NCI-H2196 (cell line): ENCODE measurements at regions not wholly inside any gene's neighbourhood (a gene's known extent, or its start where the extent isn't known, plus 50 kb on each side); places are given as distances from the start of the nearest gene placed in this dataset.
A peak's percentile ranks its signal among the peaks of the same experiment; 100 is the strongest.

ENCODE experiments used
- DNase-seq: peaks from one replicate; lab custom pipeline; 2025; ENCODE audit not compliant: unreplicated experiment; lab: John Stamatoyannopoulos, UW

DNA sequence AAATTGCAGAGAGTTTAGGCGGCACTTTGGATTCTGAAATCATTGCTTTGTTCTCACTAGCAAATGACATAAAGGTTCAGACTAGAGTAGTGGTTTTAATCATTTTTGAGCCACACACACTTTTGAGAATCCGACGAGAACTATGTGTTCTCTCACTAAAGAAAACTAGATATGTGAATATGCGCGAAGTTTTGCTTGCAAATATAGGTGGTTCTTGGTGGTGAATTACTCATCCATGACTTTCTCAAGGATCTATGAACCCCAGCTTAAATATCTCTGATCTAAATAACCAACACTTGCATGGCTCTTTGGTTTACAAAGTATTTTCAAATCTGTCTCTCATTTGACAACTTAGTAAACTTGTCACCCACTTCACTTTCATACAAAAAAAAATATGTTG lies 54.8 kb downstream of the NOG start:
- DNase-seq: no peak

DNA sequence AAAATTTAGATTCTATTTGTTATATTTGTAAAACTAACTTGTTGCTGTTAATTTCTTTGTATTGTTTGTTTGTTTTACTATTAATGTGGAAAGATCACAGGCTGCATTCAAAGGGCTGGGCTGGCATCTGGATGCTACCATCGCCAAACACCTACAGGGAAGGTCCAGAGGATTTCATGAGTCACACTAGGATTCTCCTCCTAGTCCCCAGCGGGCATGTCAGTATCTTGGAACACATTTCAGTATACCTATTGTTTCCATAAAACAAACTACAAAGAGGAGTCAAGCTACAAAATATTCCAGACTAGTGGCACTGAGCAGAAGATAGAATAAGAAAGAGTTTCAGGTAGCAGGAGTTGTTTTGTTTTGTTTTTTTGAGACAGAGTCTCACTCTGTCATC lies 55.3 kb downstream of the NOG start:
- DNase-seq: no peak

DNA sequence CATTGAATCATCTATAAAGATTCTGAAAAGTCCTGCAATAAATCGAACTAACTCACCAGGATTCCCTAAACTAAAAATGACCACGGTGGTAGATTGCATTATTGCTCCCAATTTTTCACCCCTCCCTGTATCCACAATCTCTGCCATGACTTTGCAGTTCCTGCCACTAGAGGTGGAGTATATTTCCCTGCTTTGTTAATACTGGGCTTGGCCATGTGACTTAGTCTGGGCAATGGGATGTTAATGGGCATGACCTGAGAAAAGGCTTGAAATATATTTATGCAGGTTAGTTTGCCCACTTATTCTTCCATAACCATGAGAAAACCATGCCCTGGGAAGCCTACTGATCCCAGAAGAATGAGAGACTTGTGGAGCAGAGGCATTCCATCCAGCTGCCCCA lies 59.1 kb downstream of the NOG start:
- no peak for DNase-seq

DNA sequence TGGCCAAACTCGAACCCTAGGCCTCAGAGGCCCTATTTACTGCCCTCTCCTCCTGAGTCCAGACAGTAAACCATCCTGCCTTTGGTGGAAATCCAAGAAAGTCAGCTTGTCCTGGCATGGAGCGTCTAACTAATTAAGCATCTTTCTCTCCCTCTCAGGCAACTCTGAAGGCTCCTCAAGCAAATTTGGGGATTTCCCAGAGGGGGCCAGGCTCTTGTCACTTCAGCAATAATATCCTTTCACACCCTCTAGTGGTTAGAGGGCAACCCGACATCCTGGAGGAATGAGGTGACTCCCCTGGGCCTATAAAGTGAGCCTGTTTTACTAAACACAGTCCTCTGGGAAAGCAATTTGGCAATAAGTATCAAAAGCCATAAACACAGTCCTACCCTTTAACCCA lies 60.4 kb downstream of the NOG start:
- no peak for DNase-seq

DNA sequence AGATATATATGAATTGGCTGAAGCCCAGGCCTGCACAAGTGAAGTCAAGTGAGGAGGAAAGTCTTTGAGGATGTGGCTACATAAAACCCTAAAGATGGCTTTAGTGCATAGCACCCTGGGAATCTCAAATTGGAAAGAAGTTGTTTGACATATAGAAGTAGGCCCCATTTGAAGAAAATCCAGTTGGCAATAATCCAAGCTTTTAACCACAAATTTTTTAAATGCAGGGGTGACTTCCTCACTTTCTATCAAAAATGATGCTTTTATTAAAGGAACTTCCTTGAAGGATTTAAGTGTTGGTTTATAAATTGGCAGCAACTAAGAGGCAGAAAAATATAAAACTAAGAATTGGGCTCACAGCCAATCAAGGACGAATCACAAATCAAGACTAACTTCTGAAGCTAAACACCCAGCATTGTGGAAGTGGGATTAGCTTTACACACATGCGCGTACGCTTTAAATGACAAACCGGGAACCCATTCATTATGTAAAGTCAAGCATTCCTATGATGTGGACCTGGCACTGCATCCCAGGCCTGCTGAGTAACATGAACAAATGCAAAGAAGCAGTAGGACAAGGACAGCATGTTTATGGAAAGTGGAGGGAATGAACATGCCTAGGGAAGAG lies 63.3 kb downstream of the NOG start:
- DNase-seq: no peak

DNA sequence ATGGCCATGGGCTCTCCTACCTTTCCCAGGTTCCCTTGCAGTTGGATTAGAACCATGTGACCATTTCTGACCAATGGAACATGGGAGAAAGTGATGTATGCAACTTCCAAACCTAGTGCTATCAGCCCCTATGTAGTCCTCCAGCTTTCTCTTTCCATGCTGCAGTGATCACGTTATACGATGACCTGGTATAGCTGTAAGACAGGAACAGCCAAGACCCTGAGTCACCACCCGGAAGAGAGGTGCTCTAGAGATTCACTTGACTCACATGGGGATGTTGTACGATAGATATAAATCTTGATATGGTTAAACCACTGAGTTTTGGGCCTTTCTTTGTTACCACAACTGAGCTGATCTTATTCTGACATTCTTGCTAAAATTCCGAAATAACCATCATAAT lies 65.1 kb downstream of the NOG start:
- DNase-seq: no peak

DNA sequence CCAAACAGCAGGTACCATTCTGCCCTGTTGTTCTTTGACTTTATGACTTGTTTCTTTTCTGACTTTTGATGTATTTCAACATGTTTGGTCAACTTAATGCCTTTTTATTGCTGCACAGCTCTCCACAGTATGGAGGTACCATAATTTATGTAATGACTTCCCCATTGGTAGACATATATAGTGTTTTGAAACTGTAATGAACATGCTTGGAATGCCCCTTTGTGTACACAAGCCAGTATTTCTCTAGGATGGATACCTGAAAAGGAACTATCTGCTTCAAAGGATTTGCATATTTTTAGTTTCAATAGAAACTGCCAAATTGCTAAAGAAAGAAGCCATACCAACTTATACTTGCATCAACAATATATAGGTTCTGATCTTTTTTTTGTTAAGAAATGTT lies 66.1 kb downstream of the NOG start:
- DNase-seq: no peak

DNA sequence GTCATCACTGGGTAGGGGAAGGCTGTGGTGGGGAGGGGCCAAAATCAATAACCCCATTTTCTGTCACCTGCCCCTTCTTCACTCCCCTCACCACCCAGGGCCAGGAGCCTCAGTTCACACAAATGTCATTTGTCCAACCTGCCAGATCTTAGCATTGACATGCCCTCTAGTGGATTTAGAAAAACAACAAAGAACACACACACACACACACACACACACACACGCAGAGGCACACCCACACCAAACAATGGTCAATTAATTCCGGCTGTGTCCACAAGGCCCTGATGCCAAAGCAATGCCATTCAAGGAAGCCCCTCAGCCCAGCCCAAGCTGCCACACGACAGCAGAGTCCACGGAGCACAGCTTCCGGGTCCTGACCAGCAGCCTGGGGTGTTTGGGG lies 68.4 kb downstream of the NOG start:
- DNase-seq: no peak

DNA sequence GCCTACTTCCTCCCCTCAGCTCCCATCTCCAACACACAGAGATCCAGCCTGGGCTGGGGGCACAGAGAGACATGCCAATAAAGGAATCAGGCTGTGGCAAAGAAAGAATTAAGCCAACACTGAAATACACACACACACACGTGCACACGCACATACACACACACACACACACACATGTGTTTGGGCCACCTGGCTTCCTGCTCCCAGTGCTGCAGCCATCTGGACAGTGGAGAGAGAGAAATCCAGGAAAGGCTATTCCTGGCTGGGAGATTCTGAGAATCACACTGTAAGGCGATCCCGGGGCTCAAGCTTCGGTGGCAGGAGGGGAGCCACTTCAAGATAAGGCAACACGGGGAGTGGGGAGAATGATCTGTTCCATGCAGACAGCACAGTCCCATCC lies 72.4 kb downstream of the NOG start:
- DNase-seq: no peak

DNA sequence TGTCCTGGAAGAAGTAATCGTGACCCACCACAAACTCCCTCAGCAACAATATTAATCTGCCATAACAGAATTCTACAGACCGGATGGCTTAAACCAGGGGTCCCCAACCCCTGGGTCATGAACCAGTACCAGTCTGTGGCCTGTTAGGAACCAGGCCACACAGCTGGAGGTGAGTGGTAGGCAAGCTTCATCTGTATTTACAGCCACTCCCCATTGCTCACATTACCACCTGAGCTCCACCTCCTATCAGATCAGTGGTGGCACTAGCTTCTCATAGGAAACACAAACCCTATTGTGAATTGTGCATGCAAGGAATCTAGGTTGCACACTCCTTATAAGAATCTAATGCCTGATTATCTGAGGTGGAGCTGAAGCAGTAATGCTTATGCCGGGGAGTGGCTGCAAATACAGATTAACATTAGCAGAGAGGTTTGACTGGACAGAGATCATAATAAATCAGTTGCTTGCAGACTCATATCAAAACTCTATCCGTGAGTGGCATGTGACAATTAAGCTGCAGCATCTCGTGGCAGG lies 74.5 kb downstream of the NOG start:
- no peak for DNase-seq

DNA sequence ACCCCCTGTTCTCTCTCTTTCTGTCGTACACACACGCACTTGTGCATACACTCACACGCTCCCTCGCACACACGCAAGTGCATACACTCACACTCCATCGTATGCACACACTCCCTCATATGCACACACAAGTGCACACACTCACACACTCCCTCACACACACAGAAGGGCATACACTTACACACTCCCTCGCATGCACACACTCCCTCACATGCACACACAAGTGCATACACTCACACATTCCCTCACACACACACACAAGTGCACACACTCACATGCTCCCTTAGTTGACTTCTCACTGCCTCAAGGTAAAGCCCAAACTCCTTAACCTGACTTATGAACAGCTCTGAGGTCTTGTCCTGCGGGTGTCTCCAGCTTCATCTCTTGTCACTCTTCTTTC lies 78.7 kb downstream of the NOG start:
- DNase-seq: no peak

DNA sequence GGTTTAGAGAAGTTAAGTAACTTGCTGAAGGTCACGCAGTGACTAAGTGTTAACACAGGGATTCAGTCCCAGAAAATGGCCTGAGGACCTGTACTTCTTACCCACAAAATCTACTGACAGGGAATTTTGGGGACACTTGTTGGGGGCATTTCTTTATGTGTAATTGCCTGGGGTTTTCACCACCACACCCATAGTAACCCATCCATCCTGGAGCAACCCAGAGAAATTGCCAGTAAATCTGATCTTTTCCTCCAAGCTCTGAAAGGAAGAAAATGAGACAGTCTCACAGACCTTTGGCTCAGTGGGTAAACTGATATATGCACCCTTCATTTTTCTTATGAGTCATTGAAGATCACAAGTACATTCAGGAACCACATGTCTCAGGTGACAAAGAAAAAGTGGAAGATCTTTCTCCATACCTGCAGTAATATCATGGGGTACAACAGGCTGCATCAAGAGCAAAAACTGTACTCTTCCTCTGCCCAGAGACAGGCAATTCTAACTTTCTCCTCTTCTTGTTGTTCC lies 81.0 kb downstream of the NOG start:
- no peak for DNase-seq

DNA sequence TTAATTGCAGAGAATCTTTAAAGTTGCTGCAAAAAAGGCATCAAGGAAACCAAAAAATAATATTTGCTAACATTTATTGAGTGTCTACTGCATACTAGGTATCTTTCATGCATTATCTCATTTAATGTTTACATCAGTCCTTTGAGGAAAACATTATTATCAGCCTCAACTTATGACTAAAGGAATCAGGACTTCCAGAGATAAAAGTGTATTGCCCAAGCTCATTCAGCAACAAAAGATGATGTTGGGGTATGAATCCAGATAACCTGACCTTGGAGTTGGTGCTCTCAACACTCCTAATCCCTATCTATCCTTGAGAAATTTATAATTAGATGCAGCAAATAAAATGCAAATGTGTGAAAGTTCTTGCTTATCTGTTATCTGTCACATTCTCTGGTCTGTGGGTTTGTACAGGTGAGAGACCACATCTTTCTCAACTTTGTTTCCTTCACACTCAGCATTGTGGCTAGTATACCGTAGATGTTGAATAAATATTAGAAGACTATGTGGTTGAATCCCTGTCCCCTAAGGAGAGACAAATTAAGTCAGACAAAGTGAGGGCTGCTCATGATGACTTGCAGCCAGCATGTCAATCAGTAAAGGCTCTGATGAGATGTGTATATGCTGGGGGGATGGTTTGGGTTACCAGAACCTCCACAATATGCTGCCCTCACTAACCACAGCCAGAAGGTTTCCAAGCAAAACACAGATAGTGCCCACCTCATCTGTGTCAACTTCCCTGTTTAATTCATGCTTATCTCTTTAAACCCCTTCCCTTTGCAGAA lies 82.6 kb downstream of the NOG start:
- no peak for DNase-seq

DNA sequence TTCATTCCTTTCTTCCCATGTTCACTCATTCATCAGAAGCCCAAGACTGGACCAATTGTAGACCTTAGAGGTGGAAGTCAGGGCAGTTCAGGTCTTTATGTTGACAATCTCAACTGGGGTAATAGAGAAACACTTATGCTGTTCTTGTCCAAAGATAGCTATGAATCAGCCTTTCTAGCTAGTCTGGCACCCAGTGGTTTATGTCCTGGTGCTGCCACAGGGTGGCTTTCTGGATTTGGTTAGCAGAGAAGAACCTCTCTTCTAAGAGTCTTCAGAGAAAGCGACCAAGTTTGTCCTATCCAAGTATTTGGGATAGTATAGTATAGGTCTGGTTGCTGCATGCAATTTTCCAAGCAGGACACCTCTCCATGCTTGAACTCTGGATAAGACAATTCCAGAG lies 83.3 kb downstream of the NOG start:
- no peak for DNase-seq

DNA sequence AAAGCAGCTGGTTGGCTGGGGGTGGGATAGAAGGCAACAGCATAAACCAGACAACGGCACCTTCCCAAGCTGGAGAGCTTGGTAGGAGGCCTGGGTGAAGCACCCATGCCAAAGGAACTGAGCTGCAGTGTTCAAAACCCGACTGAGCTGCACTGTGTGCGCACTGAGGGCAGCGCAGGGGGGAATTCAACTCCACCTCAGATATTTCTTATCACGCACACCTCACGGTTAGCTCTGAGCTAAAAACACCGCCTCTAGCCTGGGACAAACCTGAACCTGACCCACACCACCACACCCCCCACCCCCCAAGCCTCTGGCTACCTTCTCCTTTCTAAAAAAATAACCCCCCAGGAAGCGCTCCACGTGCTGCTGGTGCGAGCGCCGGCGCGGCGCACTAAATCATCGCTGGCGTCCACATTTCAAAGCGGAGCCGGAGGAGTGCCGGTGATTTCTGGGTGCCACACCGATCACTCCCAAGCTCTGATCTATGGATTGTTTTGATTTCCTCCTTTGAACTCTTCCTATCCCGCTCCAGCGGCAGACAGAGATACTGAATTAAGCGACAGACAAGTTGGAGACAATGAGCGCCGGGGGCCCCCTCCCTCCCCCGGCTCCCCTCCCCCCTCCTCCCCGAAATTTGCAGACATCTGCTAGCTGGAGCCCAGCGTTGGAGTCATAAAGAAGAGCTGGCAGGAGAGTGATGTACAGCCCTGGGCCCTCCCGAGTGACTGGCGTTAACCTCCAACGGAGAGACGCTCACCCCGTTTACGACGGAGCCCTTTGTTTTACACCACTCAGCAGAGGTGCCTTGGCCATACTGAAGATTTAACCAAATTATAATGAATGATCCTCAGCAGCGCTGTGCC lies 85.0 kb downstream of the NOG start:
- DNase-seq: no peak

DNA sequence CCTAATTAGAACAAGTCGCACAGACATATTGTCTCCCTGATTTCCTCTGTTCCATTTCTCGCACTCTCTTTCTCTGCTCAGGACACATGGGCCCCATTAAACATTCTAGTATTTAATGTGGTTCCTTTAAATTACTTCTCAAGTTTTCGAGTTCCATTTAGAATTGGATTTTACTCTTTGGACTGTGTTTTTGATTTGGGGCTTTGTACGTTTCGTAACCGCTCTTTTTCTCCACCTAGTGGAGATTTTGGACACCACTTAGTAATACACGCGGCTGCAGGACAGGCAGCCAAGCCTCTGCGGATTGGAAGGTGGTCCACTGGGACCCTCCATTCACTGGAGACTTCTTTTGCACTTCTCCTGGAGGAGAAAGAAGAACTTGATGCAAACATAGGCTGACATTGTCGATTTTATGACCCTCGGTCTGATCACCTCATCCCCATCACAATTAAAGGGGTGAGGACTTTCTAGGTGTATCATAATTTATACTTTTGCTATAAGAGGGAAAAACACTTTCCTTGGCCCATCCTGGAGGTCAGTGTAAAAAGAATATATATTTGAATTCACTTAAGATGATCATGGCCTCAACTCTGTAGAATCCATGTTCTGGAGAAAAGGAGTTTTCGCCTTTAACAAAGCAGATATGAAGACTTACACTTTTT lies 85.7 kb downstream of the NOG start:
- DNase-seq: peak; percentile 4

DNA sequence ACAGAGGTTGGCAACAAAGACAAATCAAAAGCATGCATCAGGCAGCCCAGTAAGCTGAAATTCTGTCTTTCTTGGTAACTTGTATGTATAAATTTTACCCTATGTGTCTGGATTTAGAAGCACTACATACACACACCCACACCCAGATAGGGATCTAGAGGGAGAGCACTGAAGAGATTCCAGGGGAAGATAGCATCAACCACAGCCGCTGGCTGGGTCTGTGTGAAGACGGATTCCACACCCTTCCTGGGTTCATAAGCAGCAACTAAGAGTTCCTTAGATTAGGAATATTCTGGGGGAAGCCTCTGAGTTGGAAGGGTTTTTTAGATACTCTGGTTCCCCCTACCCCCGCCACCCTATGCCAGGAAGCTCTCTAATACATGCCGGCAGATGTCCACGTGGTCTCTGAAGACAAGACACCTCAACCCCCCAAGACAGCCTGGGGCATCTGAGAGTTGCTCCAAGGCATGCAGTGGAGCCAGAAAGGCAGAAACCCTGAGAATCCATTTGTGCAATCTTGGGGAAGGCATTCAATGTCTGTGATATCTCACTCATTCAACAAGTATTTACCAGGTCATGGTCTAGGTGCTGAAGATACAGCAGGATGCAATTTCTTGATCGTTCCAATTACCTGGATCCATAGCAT lies 86.4 kb downstream of the NOG start:
- no peak for DNase-seq

DNA sequence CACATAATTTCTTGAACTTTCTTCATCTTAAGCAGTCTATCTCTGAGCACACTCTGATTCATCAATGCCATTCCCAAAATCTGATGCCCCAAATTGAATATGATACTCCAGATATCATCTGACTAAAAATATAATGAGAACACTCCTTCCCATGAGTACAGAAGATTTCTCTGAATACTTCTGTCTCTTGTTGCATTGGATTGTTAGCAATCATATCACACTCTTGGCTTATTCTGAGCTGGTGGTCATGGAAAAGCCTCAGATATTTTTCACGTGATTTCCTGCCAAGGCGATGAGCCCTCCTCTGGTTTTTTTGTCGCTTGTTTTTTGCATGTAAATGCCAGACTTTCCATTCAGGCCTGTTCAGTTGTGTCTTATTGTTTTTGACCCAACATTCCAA lies 87.2 kb downstream of the NOG start:
- DNase-seq: no peak

DNA sequence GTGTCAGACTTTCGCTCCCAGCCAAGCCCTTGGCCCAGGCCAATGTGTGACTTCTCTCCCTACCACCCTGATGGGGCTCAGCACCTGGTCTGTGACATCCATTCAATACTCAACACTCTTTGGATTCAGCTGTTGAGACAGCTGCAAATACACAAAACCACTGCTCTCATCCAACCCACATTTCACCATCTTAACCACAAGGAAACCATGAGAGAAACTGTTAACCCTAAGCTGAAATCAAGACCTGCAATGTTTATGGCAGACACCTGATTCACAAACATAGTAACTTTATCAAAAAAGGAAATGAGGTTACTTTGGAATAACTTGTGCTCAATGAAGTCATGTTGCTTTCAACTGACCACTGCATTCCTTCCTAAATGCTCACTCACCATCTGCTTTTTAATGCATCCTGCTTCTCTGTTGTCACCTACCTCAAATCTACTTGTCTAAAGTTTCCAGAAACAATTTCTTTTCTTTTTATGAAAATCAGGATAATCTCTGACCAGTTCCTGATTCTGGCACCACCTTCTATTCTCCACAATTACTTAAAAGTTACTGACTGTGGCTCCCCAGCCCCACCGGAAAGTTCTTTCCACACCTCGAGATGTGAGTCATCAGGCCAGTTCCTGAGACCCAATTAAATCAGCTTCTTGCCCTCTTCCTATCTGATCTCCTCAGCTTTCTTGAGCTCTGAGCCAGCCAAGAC lies 88.2 kb downstream of the NOG start:
- DNase-seq: no peak

DNA sequence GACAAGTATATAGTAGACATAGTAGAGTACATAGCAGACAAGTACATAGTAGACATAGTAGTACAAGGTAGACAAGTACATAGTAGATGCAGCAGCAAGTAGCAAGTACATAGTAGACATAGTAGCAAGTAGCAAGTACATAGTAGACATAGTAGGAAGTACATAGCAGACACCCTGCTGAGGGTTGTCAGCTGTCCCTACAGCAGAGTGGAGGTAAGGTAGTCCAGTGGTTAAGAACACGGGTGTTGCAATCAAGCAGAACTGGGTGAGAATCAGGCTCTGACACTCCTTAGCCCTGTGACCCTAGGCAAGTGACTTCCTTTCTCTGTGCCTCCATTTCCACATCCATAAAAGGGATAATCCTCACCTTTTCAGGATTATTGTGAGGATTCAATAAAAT lies 94.7 kb downstream of the NOG start:
- no peak for DNase-seq
